GM12874 (cell line): ENCODE measurements at regions not wholly inside any gene's neighbourhood (a gene's known extent, or its start where the extent isn't known, plus 50 kb on each side); places are given as distances from the start of the nearest gene placed in this dataset.

Source experiments
- TF ChIP-seq, protein P1 (sequence below): IDR thresholded peaks from 2 replicates; pipeline ENCODE4 v1.5.1; 2011; ENCODE audit warnings: low read depth, mild to moderate bottlenecking, control low read depth, low read length, moderate library complexity; ENCODE audit not compliant: insufficient read depth

DNA sequence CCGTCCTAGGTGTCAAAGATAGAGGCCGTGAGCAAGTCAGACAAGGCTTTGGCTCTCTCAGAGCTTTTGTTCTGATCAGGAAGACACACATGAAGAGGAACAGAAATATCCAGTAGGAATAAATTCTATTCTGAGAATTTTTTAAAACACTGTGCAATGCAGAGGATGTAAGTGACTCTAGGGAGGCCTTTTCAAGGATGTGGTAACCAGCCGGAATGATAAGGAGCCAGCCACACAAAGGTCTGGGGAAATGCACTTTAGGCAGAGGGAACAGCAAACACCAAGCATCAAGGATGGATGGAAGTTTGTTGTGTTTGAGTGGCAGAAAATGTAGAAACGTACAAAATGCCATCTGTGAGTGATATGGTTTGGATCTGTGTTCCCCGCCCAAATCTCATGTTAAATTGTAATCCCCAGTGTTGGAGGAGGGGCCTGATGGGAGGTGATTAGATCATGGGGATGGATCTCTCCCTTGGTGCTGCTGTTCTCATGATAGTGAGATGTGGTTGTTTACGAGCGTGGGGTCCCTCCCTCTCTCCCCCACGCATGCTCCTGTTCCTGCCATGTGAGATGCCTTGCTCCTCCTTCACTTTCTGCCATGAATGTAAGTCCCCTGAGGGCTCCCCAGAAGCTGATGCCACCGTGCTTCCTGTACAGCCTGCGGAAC, 93.6 kb upstream of the CDYL start:
- TF ChIP-seq, protein P1, sequence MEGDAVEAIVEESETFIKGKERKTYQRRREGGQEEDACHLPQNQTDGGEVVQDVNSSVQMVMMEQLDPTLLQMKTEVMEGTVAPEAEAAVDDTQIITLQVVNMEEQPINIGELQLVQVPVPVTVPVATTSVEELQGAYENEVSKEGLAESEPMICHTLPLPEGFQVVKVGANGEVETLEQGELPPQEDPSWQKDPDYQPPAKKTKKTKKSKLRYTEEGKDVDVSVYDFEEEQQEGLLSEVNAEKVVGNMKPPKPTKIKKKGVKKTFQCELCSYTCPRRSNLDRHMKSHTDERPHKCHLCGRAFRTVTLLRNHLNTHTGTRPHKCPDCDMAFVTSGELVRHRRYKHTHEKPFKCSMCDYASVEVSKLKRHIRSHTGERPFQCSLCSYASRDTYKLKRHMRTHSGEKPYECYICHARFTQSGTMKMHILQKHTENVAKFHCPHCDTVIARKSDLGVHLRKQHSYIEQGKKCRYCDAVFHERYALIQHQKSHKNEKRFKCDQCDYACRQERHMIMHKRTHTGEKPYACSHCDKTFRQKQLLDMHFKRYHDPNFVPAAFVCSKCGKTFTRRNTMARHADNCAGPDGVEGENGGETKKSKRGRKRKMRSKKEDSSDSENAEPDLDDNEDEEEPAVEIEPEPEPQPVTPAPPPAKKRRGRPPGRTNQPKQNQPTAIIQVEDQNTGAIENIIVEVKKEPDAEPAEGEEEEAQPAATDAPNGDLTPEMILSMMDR = no peak

- TF ChIP-seq, protein P1 = no peak
Observed at GRCh38 chr6:4678506-4679300, 97.5 kb upstream of the CDYL start.

DNA sequence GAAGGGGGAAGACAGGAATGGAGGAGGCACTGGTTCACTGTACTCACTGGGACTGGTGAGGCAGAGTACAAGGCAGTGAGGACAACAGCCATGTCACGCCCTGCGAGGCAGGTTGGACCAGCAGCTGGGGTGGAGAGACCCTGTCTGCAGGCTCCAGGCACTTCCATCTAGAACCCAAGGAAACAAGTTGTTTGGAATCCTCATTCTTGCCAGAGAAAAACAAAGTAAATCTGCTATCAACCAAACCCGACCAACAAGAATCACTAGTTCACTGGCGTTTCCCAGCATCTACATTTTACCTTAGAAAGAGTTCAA, 98.5 kb upstream of the CDYL start:
- TF ChIP-seq, protein P1 = no peak

DNA sequence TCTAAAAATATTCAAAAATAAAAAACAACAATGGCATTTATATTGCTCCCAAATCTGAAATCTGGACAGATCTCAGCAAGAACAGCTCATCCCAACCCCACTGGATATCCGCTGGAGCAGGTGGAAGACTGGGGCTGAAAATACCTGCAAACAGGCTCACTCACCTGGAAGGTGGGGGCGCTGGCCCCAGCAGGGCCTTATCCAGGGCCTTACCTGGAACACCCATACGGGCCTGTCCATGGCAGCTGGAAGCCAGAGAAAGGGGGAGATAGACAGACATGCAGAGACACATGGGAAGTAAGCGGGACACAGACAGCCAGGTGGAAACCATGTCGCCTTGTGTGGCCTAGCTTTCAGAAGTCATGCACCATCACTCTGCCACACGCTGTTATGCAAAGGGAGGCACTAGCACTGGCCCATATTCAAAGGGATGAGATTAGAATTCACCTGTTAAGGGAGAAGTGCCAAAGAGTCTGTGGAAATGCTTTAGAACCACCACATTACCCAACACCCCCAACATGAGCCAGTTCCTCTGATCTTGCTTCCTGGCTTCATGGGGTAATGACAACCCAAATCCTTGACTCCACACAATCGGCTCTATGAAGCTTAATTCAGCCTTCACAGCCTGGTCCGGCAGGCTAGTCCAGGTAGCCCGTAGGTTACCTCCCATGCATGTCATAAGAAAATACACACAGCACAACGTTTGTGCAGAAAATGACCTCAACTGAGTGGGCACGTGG, 99.0 kb upstream of the CDYL start:
- TF ChIP-seq, protein P1 = no peak

GRCh38 chr6:4676016-4676415, 100.2 kb upstream of the CDYL start:
- TF ChIP-seq, protein P1 = no peak

DNA sequence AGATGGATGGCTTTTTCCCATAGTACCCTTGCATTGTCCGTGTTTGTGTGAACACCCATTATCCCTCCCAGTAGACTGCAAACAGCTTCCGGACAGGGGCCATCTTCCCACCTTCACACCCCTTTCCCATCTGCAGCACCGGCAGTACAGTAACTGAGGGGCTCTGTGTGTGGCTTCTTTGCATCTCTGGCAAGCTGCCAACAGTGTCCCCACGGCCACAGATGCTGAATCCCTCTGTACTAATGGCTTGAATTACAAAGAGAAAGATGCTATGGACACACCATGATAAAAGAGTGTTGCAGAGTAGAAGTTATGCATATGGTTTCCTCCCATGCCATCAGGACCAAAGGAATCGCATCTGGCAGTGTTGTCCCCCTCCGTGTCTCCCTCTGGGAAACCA, 101.1 kb upstream of the CDYL start:
- TF ChIP-seq, protein P1 = no peak

DNA sequence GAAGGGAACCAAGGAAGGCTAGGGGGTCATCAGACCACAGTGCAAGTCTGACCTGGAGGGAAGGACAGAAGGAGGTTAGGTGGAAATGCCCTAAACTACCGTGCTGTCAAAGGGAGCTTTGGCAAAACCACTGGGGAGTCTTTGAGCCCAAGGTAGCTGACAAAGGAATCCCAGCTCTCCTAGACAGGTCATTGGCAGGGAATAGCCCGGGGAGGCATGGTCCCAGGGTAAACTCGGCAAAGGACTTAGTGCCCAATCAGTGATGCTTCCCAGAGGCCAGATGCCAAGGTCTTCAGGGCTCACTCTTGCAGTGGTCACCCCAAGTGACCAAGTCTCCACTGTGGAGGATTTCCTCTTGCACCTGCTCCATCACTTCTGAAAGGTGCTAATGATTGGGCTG, 102.3 kb upstream of the CDYL start:
- TF ChIP-seq, protein P1 = no peak
